ENCODE measurements at regions not wholly inside any gene's neighbourhood (a gene's known extent, or its start where the extent isn't known, plus 50 kb on each side); places are given as distances from the start of the nearest gene placed in this dataset.

GRCh38 chr14:54329082-54329695 lies 67.6 kb upstream of the CDKN3 start:
- H3K36me3 Mint-ChIP-seq, result no peaks in the 10 kb centered on the region
- H3K4me1 ChIP-seq (ENCODE audit: control insufficient read depth, insufficient read depth, low read length), result no peaks in the 10 kb centered on the region
- H3K36me3 ChIP-seq (ENCODE audit: control insufficient read depth, insufficient read depth, low read length), result no peaks in the 10 kb centered on the region
- DNase-seq (peak in 1 of 2 donors; percentile 11), ATAC-seq (peak in 1 of 3 donors; percentile 33)
- peaks cover 0 to 5% of the 10 kb centered on the region in 2 donors for H3K4me1 Mint-ChIP-seq
- H3K27me3 Mint-ChIP-seq (ENCODE audit: low read depth in 2 of 2), result peaks cover 25 to 26% of the 10 kb centered on the region in 2 donors
- no peak for TF ChIP-seq CTCF (IDR thresholded peaks at IDR 0.05)
- H3K4me3 ChIP-seq (ENCODE audit: low read length), result no peak overlapping the region
- H3K27ac Mint-ChIP-seq, result no peak overlapping the region
- no peak overlapping the region for H3K4me3 Mint-ChIP-seq
- no peaks in the 10 kb centered on the region for H3K9me3 Mint-ChIP-seq
- intact Hi-C loops (cut with micrococcal nuclease), result no loop called here
- no peak overlapping the region for H3K27ac ChIP-seq (ENCODE audit: low read length)
- H3K27me3 ChIP-seq (ENCODE audit: control insufficient read depth, insufficient read depth, low read length), result no peaks in the 10 kb centered on the region
- no peaks in the 10 kb centered on the region for H3K9me3 ChIP-seq (ENCODE audit: control insufficient read depth, insufficient read depth, low read length)
- WGBS (ENCODE audit: insufficient coverage), result 33% methylated on average over 11 of the region's 11 CpGs

GRCh38 chr14:54330876-54331275 lies 65.9 kb upstream of the CDKN3 start:
- TF ChIP-seq CTCF (IDR thresholded peaks at IDR 0.05), result no peak
- Mint-ChIP-seq H3K36me3 (no peaks in the 10 kb centered on the region), H3K27me3 (ENCODE audit: low read depth in 2 of 2) (peaks cover 21 to 26% of the 10 kb centered on the region in 2 donors), H3K4me1 (peaks cover 0 to 10% of the 10 kb centered on the region in 2 donors), H3K27ac (no peak overlapping the region), H3K4me3 (no peak overlapping the region), H3K9me3 (no peaks in the 10 kb centered on the region)
- intact Hi-C loops (cut with micrococcal nuclease), result no loop called here
- ATAC-seq, result no peak
- Histone ChIP-seq H3K4me1 (ENCODE audit: control insufficient read depth, insufficient read depth, low read length) (no peaks in the 10 kb centered on the region), H3K4me3 (ENCODE audit: low read length) (no peak overlapping the region), H3K9me3 (ENCODE audit: control insufficient read depth, insufficient read depth, low read length) (no peaks in the 10 kb centered on the region), H3K27me3 (ENCODE audit: control insufficient read depth, insufficient read depth, low read length) (no peaks in the 10 kb centered on the region), H3K27ac (ENCODE audit: low read length) (no peak overlapping the region), H3K36me3 (ENCODE audit: control insufficient read depth, insufficient read depth, low read length) (no peaks in the 10 kb centered on the region)
- DNase-seq, result no peak
- 88% methylated on average over 5 of the region's 5 CpGs for WGBS (ENCODE audit: insufficient coverage)

GRCh38 chr14:54331516-54331915 lies 65.3 kb upstream of the CDKN3 start:
- no peaks in the 10 kb centered on the region for H3K9me3 ChIP-seq (ENCODE audit: control insufficient read depth, insufficient read depth, low read length)
- H3K4me3 ChIP-seq (ENCODE audit: low read length), result no peak overlapping the region
- TF ChIP-seq CTCF (IDR thresholded peaks at IDR 0.05), result no peak
- no peak for ATAC-seq
- Mint-ChIP-seq H3K27ac (no peak overlapping the region), H3K9me3 (no peaks in the 10 kb centered on the region), H3K4me1 (peaks cover 0 to 10% of the 10 kb centered on the region in 2 donors), H3K36me3 (no peaks in the 10 kb centered on the region), H3K4me3 (no peak overlapping the region), H3K27me3 (ENCODE audit: low read depth in 2 of 2) (peaks cover 21 to 26% of the 10 kb centered on the region in 2 donors)
- H3K36me3 ChIP-seq (ENCODE audit: control insufficient read depth, insufficient read depth, low read length), result no peaks in the 10 kb centered on the region
- 82% methylated on average over 5 of the region's 5 CpGs for WGBS (ENCODE audit: insufficient coverage)
- intact Hi-C loops (cut with micrococcal nuclease), result no loop called here
- H3K4me1 ChIP-seq (ENCODE audit: control insufficient read depth, insufficient read depth, low read length), result no peaks in the 10 kb centered on the region
- no peak overlapping the region for H3K27ac ChIP-seq (ENCODE audit: low read length)
- DNase-seq, result no peak
- no peaks in the 10 kb centered on the region for H3K27me3 ChIP-seq (ENCODE audit: control insufficient read depth, insufficient read depth, low read length)

- no peak for TF ChIP-seq CTCF (IDR thresholded peaks at IDR 0.05)
- Histone ChIP-seq H3K4me3 (ENCODE audit: low read length) (no peak overlapping the region), H3K4me1 (ENCODE audit: control insufficient read depth, insufficient read depth, low read length) (no peaks in the 10 kb centered on the region), H3K36me3 (ENCODE audit: control insufficient read depth, insufficient read depth, low read length) (no peaks in the 10 kb centered on the region), H3K27me3 (ENCODE audit: control insufficient read depth, insufficient read depth, low read length) (no peaks in the 10 kb centered on the region), H3K9me3 (ENCODE audit: control insufficient read depth, insufficient read depth, low read length) (no peaks in the 10 kb centered on the region), H3K27ac (ENCODE audit: low read length) (no peak overlapping the region)
- H3K27me3 Mint-ChIP-seq (ENCODE audit: low read depth in 2 of 2), result peaks cover 22 to 31% of the 10 kb centered on the region in 2 donors
- no peaks in the 10 kb centered on the region for H3K9me3 Mint-ChIP-seq
- no peaks in the 10 kb centered on the region for H3K36me3 Mint-ChIP-seq
- WGBS (ENCODE audit: insufficient coverage), result 92% methylated on average over 6 of the region's 6 CpGs
- no peak overlapping the region for H3K27ac Mint-ChIP-seq
- peaks cover 0 to 10% of the 10 kb centered on the region in 2 donors for H3K4me1 Mint-ChIP-seq
- no peak for ATAC-seq
- H3K4me3 Mint-ChIP-seq, result no peak overlapping the region
- intact Hi-C loops (cut with micrococcal nuclease), result no loop called here
- DNase-seq, result no peak
These were observed 64.3 kb upstream of the CDKN3 start for GRCh38 chr14:54332490-54332889.
